GM23338 (cell line): ENCODE measurements at regions not wholly inside any gene's neighbourhood (a gene's known extent, or its start where the extent isn't known, plus 50 kb on each side); places are given as distances from the start of the nearest gene placed in this dataset.

Source experiments
- ATAC-seq: fragments of 200-7000 bp; cut with Tn5 transposase; 3 replicates; pipeline ENCODE4 v1.9.1; 2020
- DNase-seq: peaks from one replicate; pipeline ENCODE4 v3.0.0-alpha.2; 2015; ENCODE audit warnings: low spot score
- H2AFZ ChIP-seq: fragments of 200-600 bp; sonication (generic); 2 replicates; pipeline ENCODE4 v1.8.0; 2016; ENCODE audit warnings: antibody characterized with exemption, mild to moderate bottlenecking, moderate library complexity
- H3F3A ChIP-seq: fragments of 200-600 bp; sonication (generic); replicated peaks from 2 replicates; pipeline ENCODE4 v1.8.0; 2017; ENCODE audit warnings: antibody characterized with exemption, mixed run types, low read depth
- H3K27ac ChIP-seq: fragments of 200-600 bp; sonication (generic); 2 replicates; pipeline ENCODE4 v1.6.1; 2016; ENCODE audit warnings: low read depth
- H3K27me3 ChIP-seq: fragments of 200-600 bp; sonication (generic); 2 replicates; pipeline ENCODE4 v1.8.0; 2016; ENCODE audit warnings: mild to moderate bottlenecking, mixed run types, moderate library complexity; ENCODE audit not compliant: insufficient read depth
- H3K36me3 ChIP-seq: fragments of 200-600 bp; sonication (generic); 2 replicates; pipeline ENCODE4 v1.8.0; 2016; ENCODE audit warnings: mild to moderate bottlenecking; ENCODE audit not compliant: insufficient read depth
- H3K4me1 ChIP-seq: fragments of 200-600 bp; sonication (generic); 2 replicates; pipeline ENCODE4 v1.8.0; 2016; ENCODE audit warnings: mild to moderate bottlenecking, moderate library complexity; ENCODE audit not compliant: insufficient read depth
- H3K4me2 ChIP-seq: fragments of 200-600 bp; sonication (generic); 2 replicates; pipeline ENCODE4 v1.7.1; 2017; ENCODE audit warnings: mixed run types
- H3K4me3 ChIP-seq: fragments of 200-600 bp; sonication (generic); 2 replicates; pipeline ENCODE4 v1.6.1; 2016; ENCODE audit warnings: mixed run types
- H3K79me2 ChIP-seq: fragments of 200-600 bp; sonication (generic); replicated peaks from 2 replicates; pipeline ENCODE4 v1.8.0; 2017; ENCODE audit warnings: mild to moderate bottlenecking; ENCODE audit not compliant: insufficient read depth
- H3K9me2 ChIP-seq: fragments of 200-600 bp; sonication (generic); 2 replicates; pipeline ENCODE4 v1.8.0; 2017; ENCODE audit not compliant: insufficient read depth
- H4K20me1 ChIP-seq: fragments of 200-600 bp; sonication (generic); replicated peaks from 2 replicates; pipeline ENCODE4 v1.8.0; 2017; ENCODE audit warnings: mild to moderate bottlenecking; ENCODE audit not compliant: insufficient read depth
- H3K27ac Mint-ChIP-seq: 2 replicates; pipeline ENCODE4 v1.8.0; 2020; ENCODE audit warnings: inconsistent platforms, mild to moderate bottlenecking, moderate library complexity, mixed read lengths
- H3K27me3 Mint-ChIP-seq: 3 replicates; pipeline ENCODE4 v1.8.0; 2022; ENCODE audit warnings: low read depth, mild to moderate bottlenecking, moderate library complexity, mixed read lengths, inconsistent platforms; ENCODE audit not compliant: insufficient read depth, poor library complexity
- H3K36me3 Mint-ChIP-seq: 3 replicates; pipeline ENCODE4 v1.8.0; 2021; ENCODE audit warnings: low read depth, mild to moderate bottlenecking, inconsistent platforms, moderate library complexity, mixed read lengths
- H3K4me1 Mint-ChIP-seq: 3 replicates; pipeline ENCODE4 v1.8.0; 2020; ENCODE audit warnings: mild to moderate bottlenecking, inconsistent platforms, mixed read lengths
- H3K4me3 Mint-ChIP-seq: 3 replicates; pipeline ENCODE4 v1.8.0; 2021; ENCODE audit warnings: moderate library complexity, mild to moderate bottlenecking, inconsistent platforms, mixed read lengths
- H3K9me3 Mint-ChIP-seq: 3 replicates; pipeline ENCODE4 v1.8.0; 2020; ENCODE audit warnings: moderate library complexity, mild to moderate bottlenecking, inconsistent platforms, mixed read lengths
- CREB1 ChIP-seq: fragments of 250-450 bp; sonication (Bioruptor Pico); IDR thresholded peaks from 2 replicates; pipeline ENCODE4 v1.5.0; 2020; ENCODE audit warnings: low read depth, mild to moderate bottlenecking, moderate library complexity
- CTCF ChIP-seq, 2 experiments: fragments of 200-600 bp in 1 of 2; sonication (generic) in 1 of 2; conservative IDR thresholded peaks; 2 replicates each; pipeline versions ENCODE4 v1.5.1 to v1.6.1; 2016 to 2017; ENCODE audit warnings: antibody characterized with exemption in 2 of 2, low read depth in 2 of 2, mild to moderate bottlenecking in 2 of 2, moderate library complexity in 1 of 2
- ETS1 ChIP-seq: IDR thresholded peaks from 2 replicates; pipeline ENCODE4 v1.6.1; 2016; ENCODE audit warnings: antibody characterized with exemption
- EZH2 ChIP-seq: fragments of 200-600 bp; sonication (generic); IDR thresholded peaks from one replicate; pipeline ENCODE4 v1.8.0; 2017; ENCODE audit warnings: antibody characterized with exemption, mild to moderate bottlenecking, low read depth; ENCODE audit not compliant: unreplicated experiment
- EZH2phosphoT487 ChIP-seq: fragments of 200-600 bp; sonication (generic); IDR thresholded peaks from one replicate; pipeline ENCODE4 v1.8.1; 2018; ENCODE audit warnings: antibody characterized with exemption; ENCODE audit not compliant: unreplicated experiment
- JUNB ChIP-seq: IDR thresholded peaks from one replicate; pipeline ENCODE4 v1.6.1; 2016; ENCODE audit warnings: antibody characterized with exemption; ENCODE audit not compliant: unreplicated experiment
- NANOG ChIP-seq: IDR thresholded peaks from 2 replicates; pipeline ENCODE4 v1.6.1; 2016; ENCODE audit warnings: antibody characterized with exemption, borderline replicate concordance
- POLR2AphosphoS5 ChIP-seq: IDR thresholded peaks from 2 replicates; pipeline ENCODE4 v1.6.1; 2016; ENCODE audit warnings: antibody characterized with exemption, low read depth
- REST ChIP-seq: IDR thresholded peaks from one replicate; pipeline ENCODE4 v1.6.1; 2018; ENCODE audit warnings: antibody characterized with exemption; ENCODE audit not compliant: unreplicated experiment
- STAT1 ChIP-seq: IDR thresholded peaks from one replicate; pipeline ENCODE4 v1.6.1; 2016; ENCODE audit warnings: antibody characterized with exemption; ENCODE audit not compliant: unreplicated experiment
- ZNF114 ChIP-seq: fragments of 250-450 bp; sonication (Bioruptor Pico); IDR thresholded peaks from 2 replicates; pipeline ENCODE4 v1.5.0; 2020; ENCODE audit warnings: mild to moderate bottlenecking, moderate library complexity
- ZNF331 ChIP-seq: fragments of 250-450 bp; sonication (Bioruptor Pico); IDR thresholded peaks from 2 replicates; pipeline ENCODE4 v1.5.0; 2020; ENCODE audit warnings: low read depth, mild to moderate bottlenecking, moderate library complexity
- ZNF462 ChIP-seq: fragments of 250-450 bp; sonication (Bioruptor Pico); IDR thresholded peaks from 2 replicates; pipeline ENCODE4 v1.5.0; 2020; ENCODE audit warnings: mild to moderate bottlenecking, moderate library complexity

GRCh38 chr10:10477844-10478243 is 539.8 kb upstream of the CELF2 start:
- H3K4me2 ChIP-seq, result no peak overlapping the region
- no peak overlapping the region for H3K4me3 Mint-ChIP-seq
- H4K20me1 ChIP-seq, result no peaks in the 10 kb centered on the region

More at GRCh38 chr10:10477844-10478243, 539.8 kb upstream of the CELF2 start:
- Mint-ChIP-seq H3K27ac (no peak overlapping the region), H3K4me1 (peaks cover 22% of the 10 kb centered on the region), H3K36me3 (peaks cover 11% of the 10 kb centered on the region), H3K9me3 (peaks cover 11% of the 10 kb centered on the region), H3K27me3 (peaks cover 3% of the 10 kb centered on the region)
- Histone ChIP-seq H2AFZ (no peak overlapping the region), H3K4me1 (peaks cover 14% of the 10 kb centered on the region; the same call in 1 of the 2 replicates), H3K36me3 (no peaks in the 10 kb centered on the region; the same call in 1 of the 2 replicates), H3K9me2 (peaks cover 5% of the 10 kb centered on the region; the same call in 1 of the 2 replicates), H3F3A (no peaks in the 10 kb centered on the region), H3K27me3 (no peaks in the 10 kb centered on the region), H3K27ac (no peak overlapping the region), H3K4me3 (no peak overlapping the region), H3K79me2 (no peaks in the 10 kb centered on the region)
- DNase-seq (no peak), ATAC-seq (no peak)
- TF ChIP-seq CREB1, result no peak
- no peak for TF ChIP-seq NANOG
- no peak for TF ChIP-seq ZNF114 (CRISPR knock-in tag)
- TF ChIP-seq ETS1, result no peak
- no peak for TF ChIP-seq EZH2phosphoT487
- TF ChIP-seq STAT1, result no peak
- no peak for TF ChIP-seq POLR2AphosphoS5
- TF ChIP-seq REST, result no peak
- no peak for TF ChIP-seq ZNF462 (CRISPR knock-in tag)
- TF ChIP-seq JUNB, result no peak
- no peak for TF ChIP-seq CTCF (conservative IDR thresholded peaks at IDR 0.05; ENCODE audit: low read depth in 2 of 2)
- TF ChIP-seq ZNF331 (CRISPR knock-in tag), result no peak
- TF ChIP-seq EZH2, result no peak
